ENCODE measurements at regions not wholly inside any gene's neighbourhood (a gene's known extent, or its start where the extent isn't known, plus 50 kb on each side); places are given as distances from the start of the nearest gene placed in this dataset.
"Not testable (repeated sequence)": the region's sequence is repeated elsewhere in the genome, so short reads cannot be mapped to it uniquely, and the experiment has no call there.

GRCh38 chr5:154596844-154597243 lies 118.8 kb upstream of the HAND1 start:
- H3K27ac ChIP-seq (ENCODE audit: insufficient read depth, low read length, poor library complexity, severe bottlenecking); H3K4me3 ChIP-seq (ENCODE audit: insufficient read depth, low read depth, low read length, poor library complexity, severe bottlenecking); H3K4me1 ChIP-seq (ENCODE audit: control insufficient read depth, insufficient read depth, low read length, poor library complexity, severe bottlenecking); H3K9me3 ChIP-seq (ENCODE audit: control insufficient read depth, low read length); DNase-seq; H3K27me3 ChIP-seq (replicated peaks; ENCODE audit: control insufficient read depth, insufficient read depth, low read length, poor library complexity, severe bottlenecking); H3K36me3 ChIP-seq (ENCODE audit: control insufficient read depth, insufficient read depth, low read length): not testable (repeated sequence)

GRCh38 chr5:154595662-154596061 lies 117.6 kb upstream of the HAND1 start:
- H3K27me3 ChIP-seq (replicated peaks; ENCODE audit: control insufficient read depth, insufficient read depth, low read length, poor library complexity, severe bottlenecking), result peaks cover 4% of the 10 kb centered on the region
- H3K36me3 ChIP-seq (ENCODE audit: control insufficient read depth, insufficient read depth, low read length), result no peaks in the 10 kb centered on the region
- H3K27ac ChIP-seq (ENCODE audit: insufficient read depth, low read length, poor library complexity, severe bottlenecking), result no peak overlapping the region
- H3K4me1 ChIP-seq (ENCODE audit: control insufficient read depth, insufficient read depth, low read length, poor library complexity, severe bottlenecking), result no peaks in the 10 kb centered on the region
- no peak for DNase-seq
- H3K9me3 ChIP-seq (ENCODE audit: control insufficient read depth, low read length), result no peaks in the 10 kb centered on the region
- H3K4me3 ChIP-seq (ENCODE audit: insufficient read depth, low read depth, low read length, poor library complexity, severe bottlenecking), result no peak overlapping the region

GRCh38 chr5:154593796-154594195 lies 115.8 kb upstream of the HAND1 start:
- DNase-seq, result no peak
- Histone ChIP-seq H3K36me3 (ENCODE audit: control insufficient read depth, insufficient read depth, low read length) (no peaks in the 10 kb centered on the region), H3K27me3 (replicated peaks; ENCODE audit: control insufficient read depth, insufficient read depth, low read length, poor library complexity, severe bottlenecking) (peaks cover 4% of the 10 kb centered on the region), H3K9me3 (ENCODE audit: control insufficient read depth, low read length) (no peaks in the 10 kb centered on the region), H3K27ac (ENCODE audit: insufficient read depth, low read length, poor library complexity, severe bottlenecking) (no peak overlapping the region), H3K4me3 (ENCODE audit: insufficient read depth, low read depth, low read length, poor library complexity, severe bottlenecking) (no peak overlapping the region), H3K4me1 (ENCODE audit: control insufficient read depth, insufficient read depth, low read length, poor library complexity, severe bottlenecking) (no peaks in the 10 kb centered on the region)

- H3K9me3 ChIP-seq (ENCODE audit: control insufficient read depth, low read length), result no peaks in the 10 kb centered on the region
- no peak for DNase-seq
- no peak overlapping the region for H3K27ac ChIP-seq (ENCODE audit: insufficient read depth, low read length, poor library complexity, severe bottlenecking)
- H3K4me3 ChIP-seq (ENCODE audit: insufficient read depth, low read depth, low read length, poor library complexity, severe bottlenecking), result no peak overlapping the region
- H3K4me1 ChIP-seq (ENCODE audit: control insufficient read depth, insufficient read depth, low read length, poor library complexity, severe bottlenecking), result no peaks in the 10 kb centered on the region
- H3K36me3 ChIP-seq (ENCODE audit: control insufficient read depth, insufficient read depth, low read length), result no peaks in the 10 kb centered on the region
- H3K27me3 ChIP-seq (replicated peaks; ENCODE audit: control insufficient read depth, insufficient read depth, low read length, poor library complexity, severe bottlenecking), result peaks cover 3% of the 10 kb centered on the region
These were observed 115.0 kb upstream of the HAND1 start for GRCh38 chr5:154593071-154593470.

- Histone ChIP-seq H3K27ac (ENCODE audit: insufficient read depth, low read length, poor library complexity, severe bottlenecking) (no peak overlapping the region), H3K4me3 (ENCODE audit: insufficient read depth, low read depth, low read length, poor library complexity, severe bottlenecking) (no peak overlapping the region), H3K9me3 (ENCODE audit: control insufficient read depth, low read length) (no peaks in the 10 kb centered on the region), H3K27me3 (replicated peaks; ENCODE audit: control insufficient read depth, insufficient read depth, low read length, poor library complexity, severe bottlenecking) (no peaks in the 10 kb centered on the region), H3K4me1 (ENCODE audit: control insufficient read depth, insufficient read depth, low read length, poor library complexity, severe bottlenecking) (no peaks in the 10 kb centered on the region), H3K36me3 (ENCODE audit: control insufficient read depth, insufficient read depth, low read length) (no peaks in the 10 kb centered on the region)
- no peak for DNase-seq
These were observed 112.2 kb upstream of the HAND1 start for GRCh38 chr5:154590093-154590724.

GRCh38 chr5:154589511-154589910 lies 111.5 kb upstream of the HAND1 start:
- Histone ChIP-seq H3K4me1 (ENCODE audit: control insufficient read depth, insufficient read depth, low read length, poor library complexity, severe bottlenecking) (no peaks in the 10 kb centered on the region), H3K36me3 (ENCODE audit: control insufficient read depth, insufficient read depth, low read length) (no peaks in the 10 kb centered on the region), H3K27me3 (replicated peaks; ENCODE audit: control insufficient read depth, insufficient read depth, low read length, poor library complexity, severe bottlenecking) (no peaks in the 10 kb centered on the region), H3K27ac (ENCODE audit: insufficient read depth, low read length, poor library complexity, severe bottlenecking) (no peak overlapping the region), H3K9me3 (ENCODE audit: control insufficient read depth, low read length) (no peaks in the 10 kb centered on the region), H3K4me3 (ENCODE audit: insufficient read depth, low read depth, low read length, poor library complexity, severe bottlenecking) (no peak overlapping the region)
- no peak for DNase-seq

- DNase-seq; H3K36me3 ChIP-seq (ENCODE audit: control insufficient read depth, insufficient read depth, low read length); H3K27me3 ChIP-seq (replicated peaks; ENCODE audit: control insufficient read depth, insufficient read depth, low read length, poor library complexity, severe bottlenecking); H3K9me3 ChIP-seq (ENCODE audit: control insufficient read depth, low read length); H3K4me3 ChIP-seq (ENCODE audit: insufficient read depth, low read depth, low read length, poor library complexity, severe bottlenecking); H3K27ac ChIP-seq (ENCODE audit: insufficient read depth, low read length, poor library complexity, severe bottlenecking); H3K4me1 ChIP-seq (ENCODE audit: control insufficient read depth, insufficient read depth, low read length, poor library complexity, severe bottlenecking): not testable (repeated sequence)
These were observed 110.9 kb upstream of the HAND1 start for GRCh38 chr5:154588833-154589425.

GRCh38 chr5:154588091-154588774 lies 110.2 kb upstream of the HAND1 start:
- Histone ChIP-seq H3K4me3 (ENCODE audit: insufficient read depth, low read depth, low read length, poor library complexity, severe bottlenecking) (no peak overlapping the region), H3K27ac (ENCODE audit: insufficient read depth, low read length, poor library complexity, severe bottlenecking) (no peak overlapping the region), H3K9me3 (ENCODE audit: control insufficient read depth, low read length) (no peaks in the 10 kb centered on the region), H3K27me3 (replicated peaks; ENCODE audit: control insufficient read depth, insufficient read depth, low read length, poor library complexity, severe bottlenecking) (no peaks in the 10 kb centered on the region), H3K4me1 (ENCODE audit: control insufficient read depth, insufficient read depth, low read length, poor library complexity, severe bottlenecking) (no peaks in the 10 kb centered on the region), H3K36me3 (ENCODE audit: control insufficient read depth, insufficient read depth, low read length) (no peaks in the 10 kb centered on the region)
- DNase-seq, result no peak

GRCh38 chr5:154587123-154588026 lies 109.3 kb upstream of the HAND1 start:
- Histone ChIP-seq H3K4me1 (ENCODE audit: control insufficient read depth, insufficient read depth, low read length, poor library complexity, severe bottlenecking) (no peaks in the 10 kb centered on the region), H3K27me3 (replicated peaks; ENCODE audit: control insufficient read depth, insufficient read depth, low read length, poor library complexity, severe bottlenecking) (no peaks in the 10 kb centered on the region), H3K9me3 (ENCODE audit: control insufficient read depth, low read length) (no peaks in the 10 kb centered on the region), H3K4me3 (ENCODE audit: insufficient read depth, low read depth, low read length, poor library complexity, severe bottlenecking) (no peak overlapping the region), H3K27ac (ENCODE audit: insufficient read depth, low read length, poor library complexity, severe bottlenecking) (no peak overlapping the region), H3K36me3 (ENCODE audit: control insufficient read depth, insufficient read depth, low read length) (no peaks in the 10 kb centered on the region)
- no peak for DNase-seq
